Stimulated activated CD4-positive, alpha-beta T cell treated with anti-CD3 and anti-CD28 coated beads, Interleukin-12 subunit alpha, Interleukin-12 subunit beta, amount 100 ng/mL, for 48 hours (primary cell): ENCODE measurements at regions not wholly inside any gene's neighbourhood (a gene's known extent, or its start where the extent isn't known, plus 50 kb on each side); places are given as distances from the start of the nearest gene placed in this dataset.

ENCODE experiments used
- DNase-seq, 3 donors: peaks; one replicate each; pipeline ENCODE4 v3.0.0-alpha.2; 2020; ENCODE audit warnings: low read depth in 2 of 3, low spot score in 1 of 3

- no peak for DNase-seq
These were observed 93.4 kb downstream of the TENT4A start for GRCh38 chr5:6806668-6807067.

- no peak for DNase-seq
These were observed 95.2 kb downstream of the TENT4A start for GRCh38 chr5:6808462-6808861.

GRCh38 chr5:6810641-6811405 is 97.6 kb downstream of the TENT4A start:
- no peak for DNase-seq

- DNase-seq = no peak
These were observed 98.9 kb downstream of the TENT4A start for GRCh38 chr5:6812091-6812490.

- no peak for DNase-seq
These were observed 99.8 kb downstream of the TENT4A start for GRCh38 chr5:6812800-6813731.

- DNase-seq = no peak
These were observed 101.6 kb downstream of the TENT4A start for GRCh38 chr5:6814816-6815215.

GRCh38 chr5:6818594-6819511 is 105.6 kb downstream of the TENT4A start:
- DNase-seq = no peak

- no peak for DNase-seq
These were observed 106.3 kb downstream of the TENT4A start for GRCh38 chr5:6819521-6819920.

- peak; percentile 34 to 59 (median 42) for DNase-seq
These were observed 107.7 kb downstream of the TENT4A start for GRCh38 chr5:6820851-6821479.

GRCh38 chr5:6822068-6822467 is 108.8 kb downstream of the TENT4A start:
- DNase-seq = no peak

- DNase-seq = no peak
These were observed 109.5 kb downstream of the TENT4A start for GRCh38 chr5:6822556-6823343.

- DNase-seq = no peak
These were observed 110.8 kb downstream of the TENT4A start for GRCh38 chr5:6823996-6824395.

- DNase-seq = no peak
These were observed 112.5 kb downstream of the TENT4A start for GRCh38 chr5:6825678-6826244.

GRCh38 chr5:6826756-6827155 is 113.5 kb downstream of the TENT4A start:
- DNase-seq = no peak

- DNase-seq = peak; percentile 20 to 39 (median 25)
These were observed 114.4 kb downstream of the TENT4A start for GRCh38 chr5:6827526-6828219.

- DNase-seq = peak; percentile 46 to 60 (median 51)
These were observed 116.0 kb downstream of the TENT4A start for GRCh38 chr5:6829150-6829784.

- DNase-seq = no peak
These were observed 117.5 kb downstream of the TENT4A start for GRCh38 chr5:6830643-6831239.
